Muscle of leg (tissue), 3 donors: ENCODE measurements at regions not wholly inside any gene's neighbourhood (a gene's known extent, or its start where the extent isn't known, plus 50 kb on each side); places are given as distances from the start of the nearest gene placed in this dataset.

ENCODE experiments used
- DNase-seq: peaks from one replicate; pipeline ENCODE4 v3.0.0; 2013
- H3K27ac ChIP-seq: one replicate; pipeline ENCODE4 v1.5.1; 2013; ENCODE audit warnings: mild to moderate bottlenecking, low read length, control low read depth
- H3K27me3 ChIP-seq: one replicate; pipeline ENCODE4 v1.6.1; 2013; ENCODE audit warnings: low read length; ENCODE audit not compliant: control insufficient read depth, insufficient read depth
- H3K36me3 ChIP-seq: one replicate; pipeline ENCODE4 v1.6.1; 2013; ENCODE audit warnings: low read length; ENCODE audit not compliant: control insufficient read depth, insufficient read depth
- H3K4me1 ChIP-seq: one replicate; pipeline ENCODE4 v1.6.1; 2013; ENCODE audit warnings: low read length; ENCODE audit not compliant: control insufficient read depth, insufficient read depth
- H3K4me3 ChIP-seq: one replicate; pipeline ENCODE4 v1.5.1; 2013; ENCODE audit warnings: low read length, control low read depth
- H3K9me3 ChIP-seq: replicated peaks from 2 replicates; pipeline ENCODE4 v1.6.1; 2013; ENCODE audit warnings: low read depth, low read length; ENCODE audit not compliant: control insufficient read depth
- WGBS: methylation state at CpG from one replicate; pipeline ENCODE4 v1.1.5; 2013; ENCODE audit warnings: missing lambda C conversion rate; ENCODE audit not compliant: insufficient coverage; 5-methylcytosine and 5-hydroxymethylcytosine counted together

GRCh38 chr16:64151990-64152767 lies 969.7 kb downstream of the CDH11 start:
- no peak overlapping the region for H3K4me3 ChIP-seq
- 53% methylated on average over 5 of the region's 5 CpGs for WGBS
- H3K27ac ChIP-seq: no peak overlapping the region
- no peaks in the 10 kb centered on the region for H3K27me3 ChIP-seq
- no peaks in the 10 kb centered on the region for H3K4me1 ChIP-seq
- peak; percentile 32 for DNase-seq
- H3K9me3 ChIP-seq: no peaks in the 10 kb centered on the region
- no peaks in the 10 kb centered on the region for H3K36me3 ChIP-seq

- no CpG with 5 or more reads among the region's 3 CpGs for WGBS
- H3K36me3 ChIP-seq: no peaks in the 10 kb centered on the region
- no peaks in the 10 kb centered on the region for H3K9me3 ChIP-seq
- no peaks in the 10 kb centered on the region for H3K4me1 ChIP-seq
- H3K4me3 ChIP-seq: no peak overlapping the region
- H3K27me3 ChIP-seq: no peaks in the 10 kb centered on the region
- no peak for DNase-seq
- H3K27ac ChIP-seq: no peak overlapping the region
These were observed 971.7 kb downstream of the CDH11 start for GRCh38 chr16:64150193-64150592.

GRCh38 chr16:64149756-64150155 lies 972.1 kb downstream of the CDH11 start:
- no peaks in the 10 kb centered on the region for H3K4me1 ChIP-seq
- H3K36me3 ChIP-seq: no peaks in the 10 kb centered on the region
- H3K27me3 ChIP-seq: no peaks in the 10 kb centered on the region
- WGBS: no CpG with 5 or more reads among the region's 2 CpGs
- H3K27ac ChIP-seq: no peak overlapping the region
- no peak for DNase-seq
- no peaks in the 10 kb centered on the region for H3K9me3 ChIP-seq
- H3K4me3 ChIP-seq: no peak overlapping the region

- Histone ChIP-seq H3K27ac (no peak overlapping the region), H3K27me3 (no peaks in the 10 kb centered on the region), H3K4me3 (no peak overlapping the region), H3K4me1 (no peaks in the 10 kb centered on the region), H3K36me3 (no peaks in the 10 kb centered on the region), H3K9me3 (no peaks in the 10 kb centered on the region)
- no peak for DNase-seq
- WGBS: no CpG with 5 or more reads among the region's 1 CpG
These were observed 973.5 kb downstream of the CDH11 start for GRCh38 chr16:64148356-64148755.

- H3K4me1 ChIP-seq: no peaks in the 10 kb centered on the region
- no peak overlapping the region for H3K4me3 ChIP-seq
- WGBS: no CpG with 5 or more reads among the region's 3 CpGs
- no peak overlapping the region for H3K27ac ChIP-seq
- H3K36me3 ChIP-seq: no peaks in the 10 kb centered on the region
- H3K9me3 ChIP-seq: no peaks in the 10 kb centered on the region
- DNase-seq: no peak
- no peaks in the 10 kb centered on the region for H3K27me3 ChIP-seq
These were observed 973.9 kb downstream of the CDH11 start for GRCh38 chr16:64147941-64148340.

- Histone ChIP-seq H3K9me3 (no peaks in the 10 kb centered on the region), H3K36me3 (no peaks in the 10 kb centered on the region), H3K4me3 (no peak overlapping the region), H3K4me1 (no peaks in the 10 kb centered on the region), H3K27me3 (no peaks in the 10 kb centered on the region), H3K27ac (no peak overlapping the region)
- no peak for DNase-seq
- no CpG with 5 or more reads among the region's 2 CpGs for WGBS
These were observed 977.2 kb downstream of the CDH11 start for GRCh38 chr16:64144617-64145016.

GRCh38 chr16:64138621-64139020 lies 983.2 kb downstream of the CDH11 start:
- Histone ChIP-seq H3K4me1 (no peaks in the 10 kb centered on the region), H3K4me3 (no peak overlapping the region), H3K36me3 (no peaks in the 10 kb centered on the region), H3K27ac (no peak overlapping the region), H3K9me3 (no peaks in the 10 kb centered on the region), H3K27me3 (no peaks in the 10 kb centered on the region)
- no CpG with 5 or more reads among the region's 2 CpGs for WGBS
- no peak for DNase-seq

- DNase-seq: no peak
- Histone ChIP-seq H3K9me3 (no peaks in the 10 kb centered on the region), H3K36me3 (no peaks in the 10 kb centered on the region), H3K27ac (no peak overlapping the region), H3K27me3 (no peaks in the 10 kb centered on the region), H3K4me3 (no peak overlapping the region), H3K4me1 (no peaks in the 10 kb centered on the region)
- WGBS: 86% methylated on average over 6 of the region's 8 CpGs
These were observed 983.9 kb downstream of the CDH11 start for GRCh38 chr16:64138006-64138405.

GRCh38 chr16:64136743-64137142 lies 985.1 kb downstream of the CDH11 start:
- no peak for DNase-seq
- peaks cover 3% of the 10 kb centered on the region for H3K4me1 ChIP-seq
- no peaks in the 10 kb centered on the region for H3K36me3 ChIP-seq
- no CpG with 5 or more reads among the region's 3 CpGs for WGBS
- H3K27ac ChIP-seq: no peak overlapping the region
- H3K27me3 ChIP-seq: no peaks in the 10 kb centered on the region
- H3K9me3 ChIP-seq: no peaks in the 10 kb centered on the region
- no peak overlapping the region for H3K4me3 ChIP-seq

- Histone ChIP-seq H3K4me1 (peaks cover 3% of the 10 kb centered on the region), H3K27ac (no peak overlapping the region), H3K36me3 (no peaks in the 10 kb centered on the region), H3K27me3 (no peaks in the 10 kb centered on the region), H3K4me3 (no peak overlapping the region), H3K9me3 (no peaks in the 10 kb centered on the region)
- no CpG with 5 or more reads among the region's 1 CpG for WGBS
- no peak for DNase-seq
These were observed 985.5 kb downstream of the CDH11 start for GRCh38 chr16:64136314-64136713.

- no peaks in the 10 kb centered on the region for H3K9me3 ChIP-seq
- H3K4me1 ChIP-seq: peaks cover 3% of the 10 kb centered on the region
- H3K27ac ChIP-seq: no peak overlapping the region
- H3K27me3 ChIP-seq: no peaks in the 10 kb centered on the region
- WGBS: no CpG with 5 or more reads among the region's 2 CpGs
- peak; percentile 77 for DNase-seq
- no peak overlapping the region for H3K4me3 ChIP-seq
- no peaks in the 10 kb centered on the region for H3K36me3 ChIP-seq
These were observed 988.5 kb downstream of the CDH11 start for GRCh38 chr16:64133366-64133765.
